ENCODE measurements at regions not wholly inside any gene's neighbourhood (a gene's known extent, or its start where the extent isn't known, plus 50 kb on each side); places are given as distances from the start of the nearest gene placed in this dataset.

- H3K27me3 ChIP-seq (ENCODE audit: control insufficient read depth, insufficient read depth, low read length, poor library complexity, severe bottlenecking): no peaks in the 10 kb centered on the region
- H3K9me3 ChIP-seq (ENCODE audit: control insufficient read depth, low read length): no peaks in the 10 kb centered on the region
- no peak overlapping the region for H3K27ac ChIP-seq (ENCODE audit: insufficient read depth, low read depth, low read length, poor library complexity, severe bottlenecking)
- H3K4me3 ChIP-seq (ENCODE audit: insufficient read depth, low read depth, low read length): no peak overlapping the region
- H3K4me1 ChIP-seq (ENCODE audit: control insufficient read depth, insufficient read depth, low read length): no peaks in the 10 kb centered on the region
- H3K36me3 ChIP-seq (ENCODE audit: control insufficient read depth, insufficient read depth, low read length): no peaks in the 10 kb centered on the region
- WGBS, 2 experiments: 84 to 91% methylated on average over 1 of the region's 1 CpG
These were observed 563.2 kb downstream of the CCDC171 start for GRCh38 chr9:16115994-16116393.

DNA sequence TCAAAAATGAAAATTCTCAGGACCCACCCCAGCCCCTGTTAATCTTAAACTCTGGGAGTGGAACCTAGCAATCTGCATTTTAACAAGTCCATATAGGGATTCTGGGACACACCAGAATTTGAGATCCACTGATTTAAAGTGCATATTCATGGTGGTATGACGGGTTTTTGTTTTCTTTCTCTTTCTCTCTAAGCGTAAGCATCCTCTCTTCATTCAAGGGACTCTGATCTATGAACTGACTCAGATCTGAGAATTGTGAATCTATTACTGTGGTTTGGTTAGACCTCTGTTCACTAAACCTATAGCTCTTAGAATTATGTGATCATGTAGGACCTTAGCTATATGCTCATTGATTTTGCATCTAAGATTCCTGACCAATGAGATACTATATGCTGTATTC, 565.2 kb downstream of the CCDC171 start:
- WGBS, 2 experiments: 89 to 100% methylated on average over 1 to 2 of the region's 2 CpGs

DNA sequence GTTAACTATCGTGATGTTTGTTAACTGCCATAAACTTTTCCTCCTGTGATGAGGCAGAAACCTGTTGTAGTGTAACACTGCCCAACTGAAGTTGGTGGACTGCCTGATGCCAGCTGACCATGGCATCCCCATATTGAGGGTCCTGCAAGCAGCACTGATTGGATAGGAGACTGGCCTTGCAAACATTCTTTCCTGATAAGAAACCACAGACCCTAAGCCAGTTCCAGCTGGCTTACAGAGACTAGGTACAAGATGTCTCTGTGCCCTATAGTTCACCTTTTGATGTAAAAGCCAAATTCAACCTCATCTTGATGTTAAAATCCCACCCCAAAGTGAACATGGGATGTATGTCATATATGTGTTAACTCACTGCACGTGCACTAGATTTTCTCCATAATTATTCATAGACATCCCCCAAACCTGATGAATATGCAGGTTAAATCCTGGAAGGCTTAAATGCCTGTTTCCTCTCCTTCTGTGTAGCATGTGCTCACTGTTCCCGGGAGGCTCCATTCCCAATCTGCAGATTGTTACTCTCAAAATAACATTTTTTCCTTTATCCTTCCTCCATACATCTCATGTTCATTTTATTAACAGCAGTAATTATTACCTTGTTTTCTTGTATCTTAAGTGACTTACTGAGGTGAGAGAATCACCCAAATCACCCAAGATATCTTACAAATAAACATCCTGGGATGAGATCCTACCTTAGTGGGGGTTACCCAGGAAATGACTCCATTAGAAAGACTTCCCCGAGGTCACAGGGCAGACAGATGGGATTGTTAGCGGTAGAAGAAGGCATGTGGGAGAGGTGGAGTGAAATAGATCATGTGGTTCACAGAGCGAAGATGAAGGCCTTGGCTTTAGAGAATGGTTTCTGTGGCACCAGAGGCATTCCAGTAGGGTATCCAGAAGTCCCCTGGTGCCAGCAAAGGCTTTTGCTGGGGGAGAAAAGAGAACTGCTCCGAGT, 566.7 kb downstream of the CCDC171 start:
- Histone ChIP-seq H3K36me3 (ENCODE audit: control insufficient read depth, insufficient read depth, low read length) (no peaks in the 10 kb centered on the region), H3K27me3 (ENCODE audit: control insufficient read depth, insufficient read depth, low read length, poor library complexity, severe bottlenecking) (no peaks in the 10 kb centered on the region), H3K4me3 (ENCODE audit: insufficient read depth, low read depth, low read length) (no peak overlapping the region), H3K27ac (ENCODE audit: insufficient read depth, low read depth, low read length, poor library complexity, severe bottlenecking) (no peak overlapping the region), H3K9me3 (ENCODE audit: control insufficient read depth, low read length) (no peaks in the 10 kb centered on the region), H3K4me1 (ENCODE audit: control insufficient read depth, insufficient read depth, low read length) (no peaks in the 10 kb centered on the region)
- WGBS, 2 experiments: 88 to 92% methylated on average over 7 of the region's 7 CpGs

More for the DNA sequence above, 565.2 kb downstream of the CCDC171 start:
- Histone ChIP-seq H3K4me1 (ENCODE audit: control insufficient read depth, insufficient read depth, low read length) (no peaks in the 10 kb centered on the region), H3K27ac (ENCODE audit: insufficient read depth, low read depth, low read length, poor library complexity, severe bottlenecking) (no peak overlapping the region), H3K27me3 (ENCODE audit: control insufficient read depth, insufficient read depth, low read length, poor library complexity, severe bottlenecking) (no peaks in the 10 kb centered on the region), H3K36me3 (ENCODE audit: control insufficient read depth, insufficient read depth, low read length) (no peaks in the 10 kb centered on the region), H3K9me3 (ENCODE audit: control insufficient read depth, low read length) (no peaks in the 10 kb centered on the region), H3K4me3 (ENCODE audit: insufficient read depth, low read depth, low read length) (no peak overlapping the region)

DNA sequence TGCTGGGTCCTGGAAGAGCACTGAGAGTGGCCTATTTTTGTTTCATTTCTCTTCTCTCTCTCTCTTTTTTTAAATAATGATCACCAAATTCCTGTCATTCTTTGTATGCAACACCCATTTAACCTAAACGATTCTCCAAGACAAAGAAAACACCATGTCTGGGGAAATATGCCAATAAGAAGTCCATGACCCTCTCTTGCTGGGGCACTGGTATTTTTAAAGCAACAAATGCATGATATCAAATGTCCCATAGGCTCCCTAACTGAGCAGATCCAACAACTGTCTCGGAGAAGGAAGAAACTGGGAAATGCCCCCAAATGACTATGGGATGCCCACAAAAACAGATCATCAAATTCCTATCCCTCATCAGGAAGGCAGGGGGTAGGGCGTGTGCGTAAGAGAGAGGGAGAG, 567.4 kb downstream of the CCDC171 start:
- WGBS, 2 experiments: 84 to 92% methylated on average over 4 of the region's 4 CpGs
- no peak overlapping the region for H3K27ac ChIP-seq (ENCODE audit: insufficient read depth, low read depth, low read length, poor library complexity, severe bottlenecking)
- H3K4me1 ChIP-seq (ENCODE audit: control insufficient read depth, insufficient read depth, low read length): no peaks in the 10 kb centered on the region
- no peaks in the 10 kb centered on the region for H3K9me3 ChIP-seq (ENCODE audit: control insufficient read depth, low read length)
- H3K27me3 ChIP-seq (ENCODE audit: control insufficient read depth, insufficient read depth, low read length, poor library complexity, severe bottlenecking): no peaks in the 10 kb centered on the region
- no peak overlapping the region for H3K4me3 ChIP-seq (ENCODE audit: insufficient read depth, low read depth, low read length)
- no peaks in the 10 kb centered on the region for H3K36me3 ChIP-seq (ENCODE audit: control insufficient read depth, insufficient read depth, low read length)

DNA sequence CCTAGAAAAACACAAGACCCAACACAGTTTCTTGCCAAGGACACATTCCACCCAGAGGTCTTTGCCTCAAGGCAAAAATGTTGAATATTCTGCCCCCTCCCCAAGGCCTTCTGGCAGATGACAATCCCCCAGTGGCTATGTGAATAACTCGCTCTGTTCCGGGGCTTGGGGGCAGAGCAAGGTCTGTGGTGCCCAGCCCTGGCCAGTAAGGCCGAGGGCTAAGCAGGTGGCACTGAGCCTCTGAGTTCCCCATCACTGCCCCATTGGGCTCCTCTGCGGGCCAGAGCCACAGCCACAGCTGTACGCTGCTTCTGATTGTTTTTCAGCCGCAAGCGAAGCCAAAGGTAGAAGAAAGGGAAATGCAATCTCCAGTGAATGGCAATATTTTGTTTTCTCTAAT, 567.9 kb downstream of the CCDC171 start:
- no peaks in the 10 kb centered on the region for H3K9me3 ChIP-seq (ENCODE audit: control insufficient read depth, low read length)
- H3K4me3 ChIP-seq (ENCODE audit: insufficient read depth, low read depth, low read length): no peak overlapping the region
- no peak overlapping the region for H3K27ac ChIP-seq (ENCODE audit: insufficient read depth, low read depth, low read length, poor library complexity, severe bottlenecking)
- no peaks in the 10 kb centered on the region for H3K27me3 ChIP-seq (ENCODE audit: control insufficient read depth, insufficient read depth, low read length, poor library complexity, severe bottlenecking)
- 92 to 94% methylated on average over 7 of the region's 7 CpGs for WGBS, 2 experiments
- no peaks in the 10 kb centered on the region for H3K4me1 ChIP-seq (ENCODE audit: control insufficient read depth, insufficient read depth, low read length)
- H3K36me3 ChIP-seq (ENCODE audit: control insufficient read depth, insufficient read depth, low read length): no peaks in the 10 kb centered on the region

DNA sequence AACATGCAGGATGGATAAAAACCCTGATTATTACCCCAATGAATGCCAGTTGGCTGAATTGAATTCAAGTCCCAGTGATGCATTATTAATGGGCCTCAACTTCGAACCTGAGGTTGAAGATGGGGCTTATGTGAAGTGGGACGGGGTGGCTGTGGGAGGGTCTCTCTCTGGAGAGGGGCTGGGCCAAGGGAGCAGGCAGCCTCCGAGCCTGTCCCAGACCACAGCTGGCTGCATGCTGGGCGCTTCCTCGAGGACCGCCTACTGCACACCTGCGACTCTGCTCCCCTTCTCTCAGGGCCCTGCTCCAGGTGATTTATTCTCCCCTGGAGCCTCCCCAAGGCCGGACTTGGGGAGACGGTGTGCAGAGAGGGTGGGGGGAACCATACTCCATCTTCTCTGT, 568.3 kb downstream of the CCDC171 start:
- Histone ChIP-seq H3K27me3 (ENCODE audit: control insufficient read depth, insufficient read depth, low read length, poor library complexity, severe bottlenecking) (no peaks in the 10 kb centered on the region), H3K36me3 (ENCODE audit: control insufficient read depth, insufficient read depth, low read length) (no peaks in the 10 kb centered on the region), H3K27ac (ENCODE audit: insufficient read depth, low read depth, low read length, poor library complexity, severe bottlenecking) (no peak overlapping the region), H3K4me1 (ENCODE audit: control insufficient read depth, insufficient read depth, low read length) (no peaks in the 10 kb centered on the region), H3K4me3 (ENCODE audit: insufficient read depth, low read depth, low read length) (no peak overlapping the region), H3K9me3 (ENCODE audit: control insufficient read depth, low read length) (no peaks in the 10 kb centered on the region)
- 90 to 91% methylated on average over 9 of the region's 9 CpGs for WGBS, 2 experiments

DNA sequence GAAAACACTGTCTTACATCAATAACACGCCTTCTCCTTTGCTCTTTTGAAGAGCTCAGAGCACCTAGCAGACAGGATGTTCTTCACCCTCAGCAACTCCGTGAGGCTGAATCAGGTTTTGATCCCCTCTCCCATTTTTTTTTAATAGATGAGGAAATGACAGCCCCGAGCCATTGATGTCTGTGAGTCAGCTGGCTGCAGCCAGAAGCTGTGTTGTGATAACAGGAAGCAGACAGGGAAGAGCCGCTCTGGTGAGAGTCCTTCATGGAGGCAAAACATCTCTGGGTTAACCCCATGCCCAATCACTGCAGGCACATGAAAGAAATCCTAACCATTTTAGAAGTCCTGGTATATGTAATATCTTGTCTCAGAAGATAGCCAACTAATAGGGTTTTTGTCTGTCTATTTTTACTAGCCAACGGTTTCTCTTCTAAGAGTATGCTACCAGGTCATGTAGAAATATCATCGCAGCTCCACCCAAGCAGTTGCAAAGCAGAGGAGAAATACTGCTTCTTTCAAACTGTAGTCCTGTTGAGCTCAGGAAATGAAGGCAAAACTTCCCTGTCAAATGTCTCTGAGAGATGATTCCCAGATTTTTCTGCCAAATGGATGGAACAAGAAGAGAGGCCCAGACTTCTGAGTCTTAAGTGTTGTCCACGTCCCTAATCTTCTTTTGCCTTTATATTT, 568.9 kb downstream of the CCDC171 start:
- Histone ChIP-seq H3K27me3 (ENCODE audit: control insufficient read depth, insufficient read depth, low read length, poor library complexity, severe bottlenecking) (no peaks in the 10 kb centered on the region), H3K36me3 (ENCODE audit: control insufficient read depth, insufficient read depth, low read length) (no peaks in the 10 kb centered on the region), H3K27ac (ENCODE audit: insufficient read depth, low read depth, low read length, poor library complexity, severe bottlenecking) (no peak overlapping the region), H3K4me1 (ENCODE audit: control insufficient read depth, insufficient read depth, low read length) (no peaks in the 10 kb centered on the region), H3K4me3 (ENCODE audit: insufficient read depth, low read depth, low read length) (no peak overlapping the region), H3K9me3 (ENCODE audit: control insufficient read depth, low read length) (no peaks in the 10 kb centered on the region)
- 91 to 96% methylated on average over 7 of the region's 7 CpGs for WGBS, 2 experiments

- 96 to 97% methylated on average over 2 of the region's 2 CpGs for WGBS, 2 experiments
- H3K9me3 ChIP-seq (ENCODE audit: control insufficient read depth, low read length): no peaks in the 10 kb centered on the region
- no peak overlapping the region for H3K27ac ChIP-seq (ENCODE audit: insufficient read depth, low read depth, low read length, poor library complexity, severe bottlenecking)
- no peaks in the 10 kb centered on the region for H3K36me3 ChIP-seq (ENCODE audit: control insufficient read depth, insufficient read depth, low read length)
- no peaks in the 10 kb centered on the region for H3K4me1 ChIP-seq (ENCODE audit: control insufficient read depth, insufficient read depth, low read length)
- no peak overlapping the region for H3K4me3 ChIP-seq (ENCODE audit: insufficient read depth, low read depth, low read length)
- H3K27me3 ChIP-seq (ENCODE audit: control insufficient read depth, insufficient read depth, low read length, poor library complexity, severe bottlenecking): no peaks in the 10 kb centered on the region
These were observed 572.8 kb downstream of the CCDC171 start for GRCh38 chr9:16125629-16126028.

DNA sequence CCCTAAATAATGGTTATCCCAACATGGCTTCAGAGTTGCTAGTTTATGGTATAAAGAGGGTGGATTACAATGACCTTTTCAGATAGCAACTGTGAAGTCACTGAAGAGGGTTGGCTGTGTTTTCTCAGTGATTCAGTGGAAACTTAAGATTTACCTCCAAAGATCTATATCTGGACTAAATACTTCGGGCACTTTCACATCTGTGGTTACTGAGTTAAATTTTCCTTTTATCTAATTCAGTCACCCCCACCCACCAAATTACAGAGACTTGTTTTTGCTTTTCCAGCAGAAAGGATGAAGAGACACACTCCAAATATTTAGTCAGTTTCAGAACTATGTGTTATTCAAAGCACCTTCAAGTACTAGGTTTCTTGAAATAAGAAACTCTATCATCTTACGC, 573.2 kb downstream of the CCDC171 start:
- no peak overlapping the region for H3K4me3 ChIP-seq (ENCODE audit: insufficient read depth, low read depth, low read length)
- no peak overlapping the region for H3K27ac ChIP-seq (ENCODE audit: insufficient read depth, low read depth, low read length, poor library complexity, severe bottlenecking)
- H3K27me3 ChIP-seq (ENCODE audit: control insufficient read depth, insufficient read depth, low read length, poor library complexity, severe bottlenecking): no peaks in the 10 kb centered on the region
- no peaks in the 10 kb centered on the region for H3K9me3 ChIP-seq (ENCODE audit: control insufficient read depth, low read length)
- no peaks in the 10 kb centered on the region for H3K4me1 ChIP-seq (ENCODE audit: control insufficient read depth, insufficient read depth, low read length)
- no peaks in the 10 kb centered on the region for H3K36me3 ChIP-seq (ENCODE audit: control insufficient read depth, insufficient read depth, low read length)
- WGBS, 2 experiments: 93 to 100% methylated on average over 2 of the region's 2 CpGs

DNA sequence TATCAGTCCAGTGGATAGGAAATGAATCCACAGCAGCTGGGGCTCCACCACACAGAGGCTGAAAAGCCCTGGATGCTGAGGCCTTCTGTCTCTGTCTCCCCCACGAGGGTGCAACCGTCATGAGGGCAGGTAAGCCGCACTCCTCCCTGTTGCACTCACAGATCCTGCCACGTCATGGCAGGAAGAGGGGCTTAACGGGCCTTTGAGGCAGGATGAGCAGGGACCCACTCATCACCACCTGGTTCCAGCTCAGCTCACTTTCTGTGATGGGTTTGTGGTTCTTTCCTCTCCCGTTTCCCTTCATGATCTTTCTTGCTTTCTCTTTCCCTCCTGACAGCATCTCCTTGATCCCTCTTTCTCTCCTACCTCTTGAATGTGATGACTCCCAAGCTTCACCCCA, 575.2 kb downstream of the CCDC171 start:
- Histone ChIP-seq H3K27me3 (ENCODE audit: control insufficient read depth, insufficient read depth, low read length, poor library complexity, severe bottlenecking) (no peaks in the 10 kb centered on the region), H3K4me3 (ENCODE audit: insufficient read depth, low read depth, low read length) (no peak overlapping the region), H3K27ac (ENCODE audit: insufficient read depth, low read depth, low read length, poor library complexity, severe bottlenecking) (no peak overlapping the region), H3K9me3 (ENCODE audit: control insufficient read depth, low read length) (no peaks in the 10 kb centered on the region), H3K36me3 (ENCODE audit: control insufficient read depth, insufficient read depth, low read length) (no peaks in the 10 kb centered on the region), H3K4me1 (ENCODE audit: control insufficient read depth, insufficient read depth, low read length) (no peaks in the 10 kb centered on the region)
- WGBS, 2 experiments: 90 to 92% methylated on average over 6 of the region's 6 CpGs

Data from ectodermal cell (in vitro differentiated cells).